ENCODE measurements at regions not wholly inside any gene's neighbourhood (a gene's known extent, or its start where the extent isn't known, plus 50 kb on each side); places are given as distances from the start of the nearest gene placed in this dataset.

DNA sequence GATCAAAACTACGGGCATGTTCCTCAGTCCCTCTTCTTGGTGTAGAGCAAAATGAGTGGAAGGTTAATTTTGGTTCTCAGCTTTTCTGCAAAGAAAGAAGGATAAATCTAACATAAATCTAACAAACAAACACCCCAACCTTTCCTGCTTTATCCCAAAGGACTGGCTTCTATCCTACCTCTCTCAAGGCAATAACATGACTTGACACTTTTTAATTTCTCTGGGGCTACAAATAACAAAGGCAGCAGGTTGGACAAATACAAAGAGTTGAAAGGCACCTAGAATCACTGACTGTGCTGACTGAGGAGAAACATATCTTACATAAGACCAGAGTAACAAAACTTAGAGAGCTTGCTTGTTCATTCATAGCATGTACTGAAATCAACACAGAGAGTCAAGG lies 703.6 kb upstream of the PITX2 start:
- Histone ChIP-seq H3K27me3 (ENCODE audit: control insufficient read depth, insufficient read depth, low read length) (no peaks in the 10 kb centered on the region), H3K36me3 (ENCODE audit: control insufficient read depth, insufficient read depth, low read length) (no peaks in the 10 kb centered on the region), H3K4me3 (ENCODE audit: low read depth in 2 of 2, low read length in 2 of 2) (no peak overlapping the region), H3K4me1 (ENCODE audit: control insufficient read depth, insufficient read depth, low read length) (no peaks in the 10 kb centered on the region), H3K27ac (ENCODE audit: low read length) (no peak overlapping the region), H3K9me3 (ENCODE audit: control insufficient read depth, insufficient read depth, low read depth, low read length) (no peaks in the 10 kb centered on the region)
- POLR2A ChIA-PET, result no interaction called here
- no peak for ATAC-seq
- CTCF ChIA-PET, result no interaction called here
- intact Hi-C loops (cut with micrococcal nuclease; ENCODE audit: unreplicated experiment) (no loop called here), in situ Hi-C loops (cut with HindIII; ENCODE audit: low pct_unique_long_range_greater_than_20kb, low sequenced_read_pairs) (no loop called here)
- TF ChIP-seq SIN3A (IDR thresholded peaks at IDR 0.05; ENCODE audit: borderline replicate concordance, insufficient read depth, low read depth, low read length) (no peak), POLR2AphosphoS5 (IDR thresholded peaks at IDR 0.05; ENCODE audit: low read depth, low read length) (no peak), TCF7L2 (IDR thresholded peaks at IDR 0.05; ENCODE audit: low read depth, low read length) (no peak), CTCF (IDR thresholded peaks at IDR 0.05) (no peak)
- TF ChIP-seq, protein P1, sequence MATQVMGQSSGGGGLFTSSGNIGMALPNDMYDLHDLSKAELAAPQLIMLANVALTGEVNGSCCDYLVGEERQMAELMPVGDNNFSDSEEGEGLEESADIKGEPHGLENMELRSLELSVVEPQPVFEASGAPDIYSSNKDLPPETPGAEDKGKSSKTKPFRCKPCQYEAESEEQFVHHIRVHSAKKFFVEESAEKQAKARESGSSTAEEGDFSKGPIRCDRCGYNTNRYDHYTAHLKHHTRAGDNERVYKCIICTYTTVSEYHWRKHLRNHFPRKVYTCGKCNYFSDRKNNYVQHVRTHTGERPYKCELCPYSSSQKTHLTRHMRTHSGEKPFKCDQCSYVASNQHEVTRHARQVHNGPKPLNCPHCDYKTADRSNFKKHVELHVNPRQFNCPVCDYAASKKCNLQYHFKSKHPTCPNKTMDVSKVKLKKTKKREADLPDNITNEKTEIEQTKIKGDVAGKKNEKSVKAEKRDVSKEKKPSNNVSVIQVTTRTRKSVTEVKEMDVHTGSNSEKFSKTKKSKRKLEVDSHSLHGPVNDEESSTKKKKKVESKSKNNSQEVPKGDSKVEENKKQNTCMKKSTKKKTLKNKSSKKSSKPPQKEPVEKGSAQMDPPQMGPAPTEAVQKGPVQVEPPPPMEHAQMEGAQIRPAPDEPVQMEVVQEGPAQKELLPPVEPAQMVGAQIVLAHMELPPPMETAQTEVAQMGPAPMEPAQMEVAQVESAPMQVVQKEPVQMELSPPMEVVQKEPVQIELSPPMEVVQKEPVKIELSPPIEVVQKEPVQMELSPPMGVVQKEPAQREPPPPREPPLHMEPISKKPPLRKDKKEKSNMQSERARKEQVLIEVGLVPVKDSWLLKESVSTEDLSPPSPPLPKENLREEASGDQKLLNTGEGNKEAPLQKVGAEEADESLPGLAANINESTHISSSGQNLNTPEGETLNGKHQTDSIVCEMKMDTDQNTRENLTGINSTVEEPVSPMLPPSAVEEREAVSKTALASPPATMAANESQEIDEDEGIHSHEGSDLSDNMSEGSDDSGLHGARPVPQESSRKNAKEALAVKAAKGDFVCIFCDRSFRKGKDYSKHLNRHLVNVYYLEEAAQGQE (IDR thresholded peaks at IDR 0.05; ENCODE audit: insufficient read depth in 1 of 2, low read depth in 2 of 2, low read length in 1 of 2), result no peak
- no TSS peak for BruUV-seq (replicated peaks)
- no peak for DNase-seq (ENCODE audit: low read depth, low spot score)

DNA sequence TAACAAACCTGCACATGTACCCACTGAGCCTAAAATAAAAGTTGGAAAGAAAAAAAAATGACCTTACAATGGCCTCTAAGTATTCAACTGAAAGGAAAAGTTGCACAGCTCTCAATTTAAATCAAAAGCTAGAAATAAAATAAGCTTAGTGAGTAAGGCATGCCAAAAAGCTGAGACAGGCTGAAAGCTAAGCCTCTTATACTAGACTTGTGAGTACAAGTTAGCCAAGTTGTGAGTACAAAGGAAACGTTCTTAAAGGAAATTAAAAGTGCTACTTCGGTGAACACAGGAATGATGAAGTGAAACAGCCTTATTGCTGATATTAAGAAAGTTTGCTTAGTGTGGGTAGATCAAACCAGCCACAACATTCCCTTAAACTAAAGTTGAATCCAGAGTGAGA lies 707.9 kb upstream of the PITX2 start:
- intact Hi-C loops (cut with micrococcal nuclease; ENCODE audit: unreplicated experiment) (loop anchor here (10.0 kb wide), 1 partner anchor 564 kb away; no protein-coding TSS in a partner anchor), in situ Hi-C loops (cut with HindIII; ENCODE audit: low pct_unique_long_range_greater_than_20kb, low sequenced_read_pairs) (no loop called here)
- Histone ChIP-seq H3K4me1 (ENCODE audit: control insufficient read depth, insufficient read depth, low read length) (no peaks in the 10 kb centered on the region), H3K27me3 (ENCODE audit: control insufficient read depth, insufficient read depth, low read length) (no peaks in the 10 kb centered on the region), H3K36me3 (ENCODE audit: control insufficient read depth, insufficient read depth, low read length) (no peaks in the 10 kb centered on the region), H3K27ac (ENCODE audit: low read length) (no peak overlapping the region), H3K9me3 (ENCODE audit: control insufficient read depth, insufficient read depth, low read depth, low read length) (no peaks in the 10 kb centered on the region), H3K4me3 (ENCODE audit: low read depth in 2 of 2, low read length in 2 of 2) (no peak overlapping the region)
- DNase-seq (ENCODE audit: low read depth, low spot score), result no peak
- POLR2A ChIA-PET, result no interaction called here
- ATAC-seq, result no peak
- BruUV-seq (replicated peaks), result no TSS peak
- TF ChIP-seq CTCF (IDR thresholded peaks at IDR 0.05) (no peak), SIN3A (IDR thresholded peaks at IDR 0.05; ENCODE audit: borderline replicate concordance, insufficient read depth, low read depth, low read length) (no peak), TCF7L2 (IDR thresholded peaks at IDR 0.05; ENCODE audit: low read depth, low read length) (no peak), POLR2AphosphoS5 (IDR thresholded peaks at IDR 0.05; ENCODE audit: low read depth, low read length) (no peak)
- TF ChIP-seq, protein P1 (IDR thresholded peaks at IDR 0.05; ENCODE audit: insufficient read depth in 1 of 2, low read depth in 2 of 2, low read length in 1 of 2), result no peak
- CTCF ChIA-PET, result no interaction called here
